ENCODE measurements at regions not wholly inside any gene's neighbourhood (a gene's known extent, or its start where the extent isn't known, plus 50 kb on each side); places are given as distances from the start of the nearest gene placed in this dataset.

DNA sequence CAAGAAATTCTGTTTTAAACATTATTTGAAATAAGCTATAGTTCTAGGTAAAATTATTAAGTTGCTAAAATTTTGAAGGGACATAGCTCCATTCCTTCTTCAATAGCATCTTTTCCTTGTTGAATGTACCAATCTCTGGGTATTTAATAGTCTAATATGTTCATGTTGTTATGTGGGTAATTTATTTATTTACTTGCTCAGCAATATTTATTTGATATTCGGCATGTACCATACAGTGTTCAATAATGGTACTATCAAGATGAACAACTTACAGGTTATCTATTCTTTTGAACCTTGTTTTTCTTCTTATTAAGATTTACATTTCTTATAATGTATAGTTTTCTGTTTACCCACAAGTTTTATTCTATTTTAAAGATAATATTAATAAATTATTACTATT, 1616.8 kb upstream of the PIK3C3 start:
- TF ChIP-seq, protein P1, sequence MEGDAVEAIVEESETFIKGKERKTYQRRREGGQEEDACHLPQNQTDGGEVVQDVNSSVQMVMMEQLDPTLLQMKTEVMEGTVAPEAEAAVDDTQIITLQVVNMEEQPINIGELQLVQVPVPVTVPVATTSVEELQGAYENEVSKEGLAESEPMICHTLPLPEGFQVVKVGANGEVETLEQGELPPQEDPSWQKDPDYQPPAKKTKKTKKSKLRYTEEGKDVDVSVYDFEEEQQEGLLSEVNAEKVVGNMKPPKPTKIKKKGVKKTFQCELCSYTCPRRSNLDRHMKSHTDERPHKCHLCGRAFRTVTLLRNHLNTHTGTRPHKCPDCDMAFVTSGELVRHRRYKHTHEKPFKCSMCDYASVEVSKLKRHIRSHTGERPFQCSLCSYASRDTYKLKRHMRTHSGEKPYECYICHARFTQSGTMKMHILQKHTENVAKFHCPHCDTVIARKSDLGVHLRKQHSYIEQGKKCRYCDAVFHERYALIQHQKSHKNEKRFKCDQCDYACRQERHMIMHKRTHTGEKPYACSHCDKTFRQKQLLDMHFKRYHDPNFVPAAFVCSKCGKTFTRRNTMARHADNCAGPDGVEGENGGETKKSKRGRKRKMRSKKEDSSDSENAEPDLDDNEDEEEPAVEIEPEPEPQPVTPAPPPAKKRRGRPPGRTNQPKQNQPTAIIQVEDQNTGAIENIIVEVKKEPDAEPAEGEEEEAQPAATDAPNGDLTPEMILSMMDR (conservative IDR thresholded peaks at IDR 0.05; ENCODE audit: low read length) = no peak
- TF ChIP-seq EZH2phosphoT487 (IDR thresholded peaks at IDR 0.05; ENCODE audit: borderline replicate concordance, low read depth, low read length) = no peak
